MCF 10A (cell line): ENCODE measurements at regions not wholly inside any gene's neighbourhood (a gene's known extent, or its start where the extent isn't known, plus 50 kb on each side); places are given as distances from the start of the nearest gene placed in this dataset.

Experiments used
- BruUV-seq: library from RNA; stranded (reverse); fragments of 400-500 nt; replicated peaks from 2 replicates; lab custom pipeline; 2021; lab: Mats Ljungman, UMichigan
- CTCF ChIA-PET: fragments of 300-600 bp; sonication (Branson Sonifier 250); formaldehyde crosslinking; extraction: SDS; loops from one replicate; lab custom pipeline; 2021; ENCODE audit warnings: antibody characterized with exemption, inconsistent platforms; lab: Yijun Ruan, JAX
- POLR2A ChIA-PET: fragments of 300-600, 350-650 bp; sonication (Branson Sonifier 250); formaldehyde crosslinking; extraction: SDS; loops from one replicate; lab custom pipeline; 2020; ENCODE audit warnings: antibody characterized with exemption, inconsistent platforms; lab: Yijun Ruan, JAX
- DNase-seq: peaks from one replicate; pipeline ENCODE4 v3.0.0-alpha.2; 2018; ENCODE audit not compliant: unreplicated experiment
- H3K27ac Mint-ChIP-seq: one replicate; pipeline ENCODE4 v1.8.0; 2022; ENCODE audit warnings: mild to moderate bottlenecking, low read depth, mixed read lengths; ENCODE audit not compliant: unreplicated experiment
- H3K27me3 Mint-ChIP-seq: one replicate; pipeline ENCODE4 v1.8.0; 2022; ENCODE audit warnings: mixed read lengths; ENCODE audit not compliant: insufficient read depth, unreplicated experiment
- H3K36me3 Mint-ChIP-seq: one replicate; pipeline ENCODE4 v1.8.0; 2022; ENCODE audit warnings: mild to moderate bottlenecking, moderate library complexity, mixed read lengths; ENCODE audit not compliant: insufficient read depth, unreplicated experiment
- H3K4me1 Mint-ChIP-seq: one replicate; pipeline ENCODE4 v1.8.0; 2022; ENCODE audit warnings: mixed read lengths; ENCODE audit not compliant: insufficient read depth, unreplicated experiment
- H3K4me3 Mint-ChIP-seq: one replicate; pipeline ENCODE4 v1.8.0; 2022; ENCODE audit warnings: mild to moderate bottlenecking, moderate library complexity, mixed read lengths; ENCODE audit not compliant: unreplicated experiment
- H3K9me3 Mint-ChIP-seq: one replicate; pipeline ENCODE4 v1.8.0; 2022; ENCODE audit warnings: mixed read lengths; ENCODE audit not compliant: unreplicated experiment
- intact Hi-C: fragments of 100-400 bp; cut with micrococcal nuclease; formaldehyde crosslinking; loops from 2 replicates; pipeline ENCODE4 v1.14.1; 2022
- TF ChIP-seq, protein P1 (sequence below): fragments of 200-600 bp; IDR thresholded peaks from one replicate; pipeline ENCODE4 v1.8.0; 2022; ENCODE audit warnings: antibody characterized with exemption, mild to moderate bottlenecking; ENCODE audit not compliant: unreplicated experiment

- no peak for DNase-seq
- H3K27me3 Mint-ChIP-seq = no peaks in the 10 kb centered on the region
- intact Hi-C loops = no loop called here
- TF ChIP-seq, protein P1, sequence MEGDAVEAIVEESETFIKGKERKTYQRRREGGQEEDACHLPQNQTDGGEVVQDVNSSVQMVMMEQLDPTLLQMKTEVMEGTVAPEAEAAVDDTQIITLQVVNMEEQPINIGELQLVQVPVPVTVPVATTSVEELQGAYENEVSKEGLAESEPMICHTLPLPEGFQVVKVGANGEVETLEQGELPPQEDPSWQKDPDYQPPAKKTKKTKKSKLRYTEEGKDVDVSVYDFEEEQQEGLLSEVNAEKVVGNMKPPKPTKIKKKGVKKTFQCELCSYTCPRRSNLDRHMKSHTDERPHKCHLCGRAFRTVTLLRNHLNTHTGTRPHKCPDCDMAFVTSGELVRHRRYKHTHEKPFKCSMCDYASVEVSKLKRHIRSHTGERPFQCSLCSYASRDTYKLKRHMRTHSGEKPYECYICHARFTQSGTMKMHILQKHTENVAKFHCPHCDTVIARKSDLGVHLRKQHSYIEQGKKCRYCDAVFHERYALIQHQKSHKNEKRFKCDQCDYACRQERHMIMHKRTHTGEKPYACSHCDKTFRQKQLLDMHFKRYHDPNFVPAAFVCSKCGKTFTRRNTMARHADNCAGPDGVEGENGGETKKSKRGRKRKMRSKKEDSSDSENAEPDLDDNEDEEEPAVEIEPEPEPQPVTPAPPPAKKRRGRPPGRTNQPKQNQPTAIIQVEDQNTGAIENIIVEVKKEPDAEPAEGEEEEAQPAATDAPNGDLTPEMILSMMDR = no peak
- no peak overlapping the region for H3K4me3 Mint-ChIP-seq
- H3K36me3 Mint-ChIP-seq = no peaks in the 10 kb centered on the region
- H3K9me3 Mint-ChIP-seq = peaks cover 8% of the 10 kb centered on the region
- ChIA-PET POLR2A (interaction anchor here (0.9 kb wide), 1 partner anchor 12 kb away, joined by 3 read pairs; no protein-coding TSS in a partner anchor), CTCF (no interaction called here)
- no peaks in the 10 kb centered on the region for H3K4me1 Mint-ChIP-seq
- H3K27ac Mint-ChIP-seq = no peak overlapping the region
- no TSS peak for BruUV-seq
Observed at GRCh38 chr3:59464187-59464586, 414.4 kb upstream of the CFAP20DC start.

DNA sequence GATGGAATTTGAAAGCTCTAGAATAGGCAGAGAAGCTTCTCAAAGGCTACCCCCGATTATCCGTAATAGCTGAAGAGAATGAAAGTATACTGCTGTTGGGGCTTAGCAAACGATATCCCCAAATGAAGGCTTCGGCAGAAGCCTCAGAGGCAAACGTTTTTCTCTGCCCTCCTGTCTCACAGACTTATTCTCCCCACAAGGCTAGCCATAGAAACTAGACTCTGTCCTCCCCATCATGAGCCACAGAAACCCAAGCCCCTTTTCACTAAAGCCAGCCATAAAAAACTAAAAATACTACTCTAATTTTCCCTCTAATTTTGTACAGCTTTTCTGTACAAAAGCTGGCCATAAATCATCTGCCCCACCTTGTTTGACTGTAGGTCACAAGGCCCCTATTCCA is 413.4 kb upstream of the CFAP20DC start:
- no peaks in the 10 kb centered on the region for H3K27me3 Mint-ChIP-seq
- H3K9me3 Mint-ChIP-seq = peaks cover 5% of the 10 kb centered on the region
- no peaks in the 10 kb centered on the region for H3K36me3 Mint-ChIP-seq
- H3K4me1 Mint-ChIP-seq = no peaks in the 10 kb centered on the region
- H3K4me3 Mint-ChIP-seq = no peak overlapping the region
- no peak for DNase-seq
- CTCF ChIA-PET = no interaction called here
- no peak overlapping the region for H3K27ac Mint-ChIP-seq
- intact Hi-C loops = no loop called here
- TF ChIP-seq, protein P1 = no peak
- POLR2A ChIA-PET = no interaction called here
- BruUV-seq = no TSS peak

- POLR2A ChIA-PET = no interaction called here
- Mint-ChIP-seq H3K4me3 (no peak overlapping the region), H3K27ac (no peak overlapping the region), H3K36me3 (no peaks in the 10 kb centered on the region), H3K27me3 (no peaks in the 10 kb centered on the region), H3K9me3 (peaks cover 5% of the 10 kb centered on the region), H3K4me1 (no peaks in the 10 kb centered on the region)
- TF ChIP-seq, protein P1 = no peak
- CTCF ChIA-PET = no interaction called here
- DNase-seq = no peak
- no TSS peak for BruUV-seq
- intact Hi-C loops = no loop called here
Observed at GRCh38 chr3:59460068-59460467, 410.2 kb upstream of the CFAP20DC start.

DNA sequence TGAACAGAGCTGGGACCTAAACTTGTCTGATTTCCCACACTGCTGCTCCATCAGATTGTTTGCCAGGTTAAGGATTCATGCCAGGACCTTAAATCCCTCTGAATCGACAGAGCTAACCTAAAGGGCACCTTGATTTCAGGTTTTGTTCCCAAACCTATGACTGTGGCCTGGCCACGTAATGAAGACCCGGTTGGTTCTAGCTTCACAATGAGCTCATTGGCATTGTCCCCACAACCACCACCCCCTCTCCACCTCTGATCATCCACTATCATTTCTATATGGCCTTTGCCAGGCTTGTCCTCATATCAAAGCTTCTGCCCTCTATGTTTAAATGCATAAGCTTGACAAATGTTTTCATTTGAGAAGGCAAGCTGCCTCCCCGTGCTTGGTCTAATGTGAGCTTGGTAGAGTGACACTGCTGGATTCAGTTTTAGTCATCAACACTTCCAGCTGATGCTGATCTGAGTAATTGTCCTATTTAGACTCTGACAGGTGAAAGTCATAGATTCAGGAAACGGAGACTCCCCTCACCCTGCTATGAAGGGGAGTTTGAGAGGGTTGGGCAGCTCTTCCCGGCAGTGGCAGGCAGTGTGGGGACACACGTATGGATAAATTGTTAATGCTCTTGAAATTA is 407.1 kb upstream of the CFAP20DC start:
- Mint-ChIP-seq H3K9me3 (peaks cover 5% of the 10 kb centered on the region), H3K4me3 (no peak overlapping the region), H3K36me3 (no peaks in the 10 kb centered on the region), H3K27me3 (no peaks in the 10 kb centered on the region), H3K4me1 (no peaks in the 10 kb centered on the region), H3K27ac (no peak overlapping the region)
- ChIA-PET POLR2A (interaction anchor here (0.6 to 1.3 kb wide), 2 partner anchors 20 to 39 kb away, joined by 4 to 5 read pairs; no protein-coding TSS in a partner anchor), CTCF (interaction anchor here (0.7 kb wide), 1 partner anchor 9 kb away, joined by 4 read pairs; no protein-coding TSS in a partner anchor)
- BruUV-seq = no TSS peak
- DNase-seq = no peak
- intact Hi-C loops = no loop called here
- TF ChIP-seq, protein P1 = no peak
